ENCODE measurements at regions not wholly inside any gene's neighbourhood (a gene's known extent, or its start where the extent isn't known, plus 50 kb on each side); places are given as distances from the start of the nearest gene placed in this dataset.

GRCh38 chr17:77287432-77288068 lies 146.8 kb downstream of the SEC14L1 start:
- no peak for TF ChIP-seq POLR2AphosphoS5 (IDR thresholded peaks at IDR 0.05; ENCODE audit: low read depth, low read length)
- no peak for TF ChIP-seq POLR2A (IDR thresholded peaks at IDR 0.05; ENCODE audit: low read depth, low read length)
- no peak for TF ChIP-seq TAF1 (IDR thresholded peaks at IDR 0.05; ENCODE audit: low read depth, low read length)
